ENCODE measurements at regions not wholly inside any gene's neighbourhood (a gene's known extent, or its start where the extent isn't known, plus 50 kb on each side); places are given as distances from the start of the nearest gene placed in this dataset.

GRCh38 chr6:33914645-33915044 is 110.8 kb upstream of the MLN start:
- peaks cover 3% of the 10 kb centered on the region for H3K27me3 ChIP-seq (replicated peaks)
- in situ Hi-C loops (cut with HindIII; ENCODE audit: low pct_ligation_motif_present, low sequenced_read_pairs), result no loop called here
- TF ChIP-seq CTCF (IDR thresholded peaks at IDR 0.05; ENCODE audit: low read depth, low read length, missing control alignments), result no peak
- H3K36me3 ChIP-seq (replicated peaks), result no peaks in the 10 kb centered on the region
- no peak overlapping the region for H3K4me3 ChIP-seq (ENCODE audit: low read depth, low read length)
- no peak overlapping the region for H3K27ac ChIP-seq
- DNase-seq, result no peak

GRCh38 chr6:33912195-33912594 is 108.4 kb upstream of the MLN start:
- Histone ChIP-seq H3K36me3 (replicated peaks) (no peaks in the 10 kb centered on the region), H3K27ac (no peak overlapping the region), H3K27me3 (replicated peaks) (peaks cover 3% of the 10 kb centered on the region), H3K4me3 (ENCODE audit: low read depth, low read length) (no peak overlapping the region)
- in situ Hi-C loops (cut with HindIII; ENCODE audit: low pct_ligation_motif_present, low sequenced_read_pairs), result no loop called here
- DNase-seq, result no peak
- TF ChIP-seq CTCF (IDR thresholded peaks at IDR 0.05; ENCODE audit: low read depth, low read length, missing control alignments), result no peak

GRCh38 chr6:33911488-33911887 is 107.7 kb upstream of the MLN start:
- Histone ChIP-seq H3K27ac (no peak overlapping the region), H3K4me3 (ENCODE audit: low read depth, low read length) (no peak overlapping the region), H3K36me3 (replicated peaks) (no peaks in the 10 kb centered on the region), H3K27me3 (replicated peaks) (peaks cover 3% of the 10 kb centered on the region)
- in situ Hi-C loops (cut with HindIII; ENCODE audit: low pct_ligation_motif_present, low sequenced_read_pairs), result no loop called here
- no peak for TF ChIP-seq CTCF (IDR thresholded peaks at IDR 0.05; ENCODE audit: low read depth, low read length, missing control alignments)
- no peak for DNase-seq

- TF ChIP-seq CTCF (IDR thresholded peaks at IDR 0.05; ENCODE audit: low read depth, low read length, missing control alignments), result no peak
- Histone ChIP-seq H3K4me3 (ENCODE audit: low read depth, low read length) (no peak overlapping the region), H3K27ac (no peak overlapping the region), H3K27me3 (replicated peaks) (peaks cover 3% of the 10 kb centered on the region), H3K36me3 (replicated peaks) (no peaks in the 10 kb centered on the region)
- no peak for DNase-seq
- in situ Hi-C loops (cut with HindIII; ENCODE audit: low pct_ligation_motif_present, low sequenced_read_pairs), result no loop called here
These were observed 106.8 kb upstream of the MLN start for GRCh38 chr6:33910594-33910993.

- no peak for DNase-seq
These were observed 105.9 kb upstream of the MLN start for GRCh38 chr6:33909737-33910136.

More at GRCh38 chr6:33909737-33910136, 105.9 kb upstream of the MLN start:
- Histone ChIP-seq H3K27me3 (replicated peaks) (peaks cover 3% of the 10 kb centered on the region), H3K36me3 (replicated peaks) (no peaks in the 10 kb centered on the region), H3K4me3 (ENCODE audit: low read depth, low read length) (no peak overlapping the region), H3K27ac (no peak overlapping the region)
- TF ChIP-seq CTCF (IDR thresholded peaks at IDR 0.05; ENCODE audit: low read depth, low read length, missing control alignments), result no peak
- in situ Hi-C loops (cut with HindIII; ENCODE audit: low pct_ligation_motif_present, low sequenced_read_pairs), result no loop called here

All from brain microvascular endothelial cell (primary cell).